ENCODE measurements at regions not wholly inside any gene's neighbourhood (a gene's known extent, or its start where the extent isn't known, plus 50 kb on each side); places are given as distances from the start of the nearest gene placed in this dataset.

GRCh38 chr3:194849166-194849875 lies 163.6 kb downstream of the FAM43A start:
- TF ChIP-seq POLR2AphosphoS5 (IDR thresholded peaks at IDR 0.05; ENCODE audit: borderline replicate concordance, low read depth, low read length), result no peak
- TF ChIP-seq EZH2 (IDR thresholded peaks at IDR 0.05), result no peak
- TF ChIP-seq FOXP2 (optimal IDR thresholded peaks at IDR 0.05; ENCODE audit: control extremely low read depth, extremely low read length, insufficient read depth), result no peak

Data from SK-N-MC (cell line).